NCI-H460 (cell line): ENCODE measurements at regions not wholly inside any gene's neighbourhood (a gene's known extent, or its start where the extent isn't known, plus 50 kb on each side); places are given as distances from the start of the nearest gene placed in this dataset.
"Not testable (repeated sequence)": the region's sequence is repeated elsewhere in the genome, so short reads cannot be mapped to it uniquely, and the experiment has no call there.

ENCODE experiments used
- DNase-seq: peaks from one replicate; pipeline ENCODE4 v3.0.0-alpha.2; 2016; ENCODE audit warnings: low read depth; ENCODE audit errors: extremely low read depth

DNA sequence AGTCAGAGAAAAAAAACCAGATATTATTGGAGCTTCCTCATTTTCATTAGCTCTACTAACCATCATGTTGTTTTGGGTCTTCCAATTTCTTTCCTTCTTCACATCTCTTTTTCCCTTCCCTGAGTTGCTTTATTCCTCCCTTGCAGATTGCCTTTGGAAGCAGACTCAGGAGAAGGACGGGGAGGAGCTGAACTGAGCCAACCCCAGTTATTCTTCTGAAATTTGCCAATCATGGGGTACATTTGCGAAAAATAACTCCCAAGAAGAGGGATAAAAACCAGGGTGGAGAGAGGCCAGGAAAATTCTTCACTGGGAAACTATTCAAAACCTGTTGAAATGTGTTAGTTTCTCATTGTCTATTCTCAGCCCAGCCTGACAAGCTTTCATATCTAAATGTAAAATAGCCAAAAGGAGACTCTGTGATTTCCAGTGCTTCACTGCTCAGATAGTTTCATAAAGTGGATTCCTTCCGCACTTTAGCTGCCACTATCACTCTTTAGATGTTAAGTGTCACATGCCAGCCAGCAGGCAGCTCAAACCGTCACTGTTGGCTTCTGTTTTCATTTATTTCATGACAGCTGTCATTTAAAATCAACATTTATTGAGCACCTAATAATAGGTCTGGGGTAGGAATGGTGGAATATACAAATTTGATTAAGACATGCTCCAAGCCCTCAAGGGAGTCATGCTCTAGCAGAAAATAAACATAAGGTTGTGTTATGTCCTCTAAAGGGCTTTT lies 204.5 kb downstream of the SREK1 start:
- no peak for DNase-seq

DNA sequence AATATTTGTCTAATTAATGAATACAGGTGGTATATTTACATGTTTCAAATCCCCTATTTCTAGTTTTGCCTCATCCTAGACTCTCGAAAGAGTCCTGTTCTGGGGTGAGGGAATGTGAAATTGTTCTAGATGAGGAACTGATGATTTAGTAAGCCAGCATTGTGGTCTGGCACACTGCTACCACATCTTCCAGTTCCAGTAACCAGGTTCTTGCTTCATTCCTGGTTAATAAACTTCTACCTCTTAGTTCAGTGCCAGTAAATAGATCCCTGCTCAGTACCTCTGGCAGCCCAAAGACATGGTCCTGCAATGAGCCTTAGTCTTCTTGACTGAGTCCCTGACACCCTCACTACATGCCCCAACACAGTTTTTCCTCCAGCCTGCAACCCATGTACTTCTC lies 207.7 kb downstream of the SREK1 start:
- no peak for DNase-seq

DNA sequence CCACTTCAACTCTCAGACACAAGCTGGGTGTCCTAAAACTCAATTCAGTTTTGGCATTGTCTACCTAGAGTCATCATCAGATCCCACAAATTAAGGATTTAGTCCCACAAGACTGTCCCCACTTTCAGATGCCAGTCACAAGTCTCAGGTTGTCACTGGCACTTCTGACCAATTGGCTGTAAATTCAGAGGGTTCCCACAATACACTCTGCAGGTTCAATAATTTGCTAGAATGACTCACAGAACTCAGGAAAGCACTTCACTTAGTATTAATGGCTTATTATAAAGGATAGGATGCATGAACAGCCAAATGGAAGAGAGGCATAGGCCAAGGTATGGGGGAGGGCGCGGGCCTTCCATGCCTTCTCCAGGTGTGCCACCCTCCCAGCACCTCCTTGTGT lies 209.1 kb downstream of the SREK1 start:
- DNase-seq: no peak

DNA sequence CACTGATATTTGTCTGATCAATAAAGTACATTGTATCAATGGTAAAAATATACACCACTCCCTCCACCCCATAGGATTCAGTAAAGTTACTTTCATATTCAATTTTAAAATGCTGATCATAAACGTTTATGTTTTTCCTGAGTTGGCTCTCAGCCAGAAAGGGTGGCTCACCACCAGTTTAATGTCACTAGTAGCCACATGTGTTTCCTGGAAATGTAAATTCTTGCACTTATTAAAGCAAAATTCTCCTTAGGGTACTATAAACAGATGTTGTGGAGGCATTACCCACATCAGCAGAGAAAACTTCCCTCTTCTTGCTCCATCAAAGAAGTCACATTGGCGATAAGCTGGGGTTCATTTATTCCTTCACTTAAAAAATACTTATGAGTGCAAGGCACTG lies 210.3 kb downstream of the SREK1 start:
- DNase-seq: no peak

DNA sequence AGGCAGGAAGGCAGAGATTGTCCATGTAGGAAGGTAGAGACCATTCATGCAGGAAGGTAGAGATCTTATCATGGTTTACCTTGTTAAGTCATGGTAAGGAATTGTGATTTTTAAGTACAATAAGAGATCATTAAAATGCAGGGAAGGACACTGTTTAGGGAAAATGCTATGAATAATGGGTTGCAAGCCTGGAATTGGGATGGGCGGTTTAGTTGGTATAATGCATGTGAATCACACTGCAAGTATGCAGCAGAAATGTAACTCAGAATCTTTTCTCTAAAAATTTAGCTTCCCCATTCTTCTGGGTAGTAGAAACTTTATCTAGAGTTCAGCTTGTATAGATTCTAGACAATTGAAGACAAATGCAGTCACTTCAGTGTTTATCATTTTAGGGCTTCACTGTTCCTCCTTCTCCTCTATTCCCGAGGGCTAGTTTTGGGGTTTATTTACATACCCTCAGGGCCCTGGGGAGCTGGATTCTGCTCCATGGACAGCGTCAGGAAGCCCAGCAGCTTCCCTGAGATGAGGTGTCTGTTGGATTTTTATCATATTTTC lies 212.0 kb downstream of the SREK1 start:
- DNase-seq: no peak

DNA sequence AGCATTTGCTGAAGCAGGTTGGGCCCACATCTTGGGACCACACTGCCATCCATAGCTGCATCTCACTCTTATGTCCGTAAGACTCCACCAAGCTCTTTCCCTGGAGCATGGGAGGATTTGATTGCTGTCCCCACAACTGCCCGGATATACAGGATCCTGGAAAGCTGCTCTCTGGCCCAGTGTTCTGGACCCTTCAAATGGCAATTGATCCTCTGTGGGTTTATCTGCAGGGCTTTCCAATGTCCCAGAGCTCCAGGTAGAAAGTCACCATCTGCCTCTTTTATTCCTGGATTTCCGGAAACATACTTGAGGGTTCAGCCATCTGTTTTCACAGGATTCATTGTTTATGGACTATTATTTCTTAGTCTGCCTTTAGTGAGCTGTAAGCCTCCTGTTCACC lies 214.6 kb downstream of the SREK1 start:
- DNase-seq: no peak

DNA sequence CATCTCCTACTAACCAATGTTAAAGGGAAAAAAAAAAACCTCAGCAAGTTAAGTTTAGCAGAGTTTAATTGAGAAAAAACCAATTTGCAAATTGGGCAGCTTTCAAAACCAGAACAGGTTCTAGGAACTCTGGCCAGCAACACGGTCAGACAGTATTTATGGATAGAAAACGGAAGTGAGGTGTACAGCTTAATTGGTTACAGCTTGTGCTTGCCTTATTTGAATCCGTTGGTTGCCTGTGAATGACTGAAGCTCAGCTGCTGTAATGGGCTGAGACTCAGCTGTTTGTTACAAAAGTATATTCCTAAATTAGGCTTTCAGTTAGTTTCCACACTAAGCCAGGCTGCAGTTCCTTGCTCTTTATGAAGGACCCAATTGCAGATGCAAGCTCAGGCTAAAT lies 217.0 kb downstream of the SREK1 start:
- no peak for DNase-seq

DNA sequence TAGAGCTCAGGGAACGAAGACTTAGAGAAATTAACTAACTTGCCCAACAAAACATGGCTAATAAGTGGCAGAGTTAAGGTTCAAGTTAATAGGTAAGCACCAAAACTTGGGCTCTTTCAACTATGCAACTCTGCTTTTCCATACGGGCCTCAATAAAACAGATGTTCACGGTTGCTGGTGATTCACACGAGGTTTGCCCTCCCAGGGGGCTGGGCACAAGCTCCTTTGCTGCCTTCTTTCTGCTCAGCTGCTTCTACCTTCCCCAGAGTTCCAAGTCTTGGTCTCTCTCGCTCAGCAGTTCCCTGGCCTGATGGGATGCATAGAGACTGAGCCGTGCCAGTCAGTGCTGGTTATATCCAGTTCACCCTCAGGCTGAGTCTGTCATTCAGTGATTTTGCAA lies 217.9 kb downstream of the SREK1 start:
- no peak for DNase-seq

DNA sequence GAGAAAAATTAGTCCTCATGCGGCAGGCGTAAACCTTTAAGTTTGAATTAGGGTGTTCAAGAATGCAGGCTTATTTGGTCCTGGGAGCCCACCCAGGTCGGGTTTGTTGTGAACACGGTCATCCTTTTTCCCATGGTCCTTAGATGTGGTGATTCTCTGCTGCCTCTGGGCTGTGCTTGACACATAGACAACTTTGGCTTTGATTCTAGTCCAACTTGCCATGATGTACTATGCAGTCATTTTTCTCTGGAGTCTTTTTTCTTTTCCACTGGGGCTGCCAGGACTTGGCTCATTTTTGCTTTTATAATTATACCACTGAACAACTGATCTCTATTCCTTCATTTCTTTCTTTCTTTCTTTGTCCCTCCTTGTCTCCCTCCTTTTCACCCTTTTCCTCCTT lies 218.6 kb downstream of the SREK1 start:
- no peak for DNase-seq

DNA sequence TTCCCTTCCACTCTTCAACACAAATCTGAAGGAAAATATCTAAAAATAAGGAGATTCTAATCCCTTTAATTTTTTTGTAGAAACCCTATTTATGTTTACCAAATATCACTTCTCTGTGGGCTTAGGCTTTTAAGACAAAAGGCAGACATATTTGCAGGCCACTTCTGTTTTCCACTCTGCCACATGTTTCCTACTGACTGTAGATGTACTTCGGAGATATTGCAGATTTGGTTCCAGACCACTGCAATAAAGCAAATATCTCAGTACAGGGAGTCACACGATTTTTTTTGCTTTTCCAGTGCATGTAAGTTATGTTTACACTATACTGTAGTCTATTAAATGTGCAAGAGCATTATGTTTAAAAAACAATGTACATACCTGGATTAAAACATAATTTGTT lies 219.0 kb downstream of the SREK1 start:
- no peak for DNase-seq

DNA sequence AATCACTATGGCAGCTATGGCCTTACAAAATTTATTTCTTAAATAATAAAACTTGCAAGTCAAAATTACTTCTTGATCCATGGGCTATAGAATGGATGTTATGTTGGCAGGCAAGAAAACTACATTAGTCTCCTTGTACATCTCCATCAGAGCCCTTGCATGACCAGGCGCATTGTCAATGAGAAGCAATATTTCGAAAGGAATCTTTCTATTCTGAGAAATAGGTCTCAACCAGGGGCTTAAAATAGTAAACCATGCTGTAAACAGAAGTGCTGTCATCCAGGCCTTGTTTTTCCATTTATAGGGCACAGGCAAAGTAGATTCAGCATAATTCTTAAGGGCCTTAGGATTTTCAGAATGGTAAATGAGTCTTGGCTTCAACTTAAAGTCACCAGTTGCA lies 220.1 kb downstream of the SREK1 start:
- no peak for DNase-seq

DNA sequence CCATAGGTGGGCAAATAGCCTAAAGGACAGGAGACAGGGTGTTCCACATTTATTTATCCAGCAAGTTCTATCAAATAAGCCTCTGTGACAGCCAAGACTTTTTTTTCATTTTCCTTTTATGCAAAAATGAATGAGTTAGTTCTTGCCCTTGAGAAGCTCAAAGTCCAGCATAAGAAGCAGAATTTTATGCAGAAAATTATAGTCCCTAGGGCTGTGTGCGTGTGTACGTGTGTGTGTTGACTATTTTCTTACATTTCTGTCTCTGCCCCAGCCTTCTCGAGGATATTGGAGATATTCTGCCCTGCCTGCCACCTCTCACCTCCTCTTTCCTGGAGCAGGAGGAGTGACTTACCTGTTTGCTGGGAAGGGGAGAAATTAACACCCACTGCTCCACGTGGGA lies 221.9 kb downstream of the SREK1 start:
- DNase-seq: no peak

DNA sequence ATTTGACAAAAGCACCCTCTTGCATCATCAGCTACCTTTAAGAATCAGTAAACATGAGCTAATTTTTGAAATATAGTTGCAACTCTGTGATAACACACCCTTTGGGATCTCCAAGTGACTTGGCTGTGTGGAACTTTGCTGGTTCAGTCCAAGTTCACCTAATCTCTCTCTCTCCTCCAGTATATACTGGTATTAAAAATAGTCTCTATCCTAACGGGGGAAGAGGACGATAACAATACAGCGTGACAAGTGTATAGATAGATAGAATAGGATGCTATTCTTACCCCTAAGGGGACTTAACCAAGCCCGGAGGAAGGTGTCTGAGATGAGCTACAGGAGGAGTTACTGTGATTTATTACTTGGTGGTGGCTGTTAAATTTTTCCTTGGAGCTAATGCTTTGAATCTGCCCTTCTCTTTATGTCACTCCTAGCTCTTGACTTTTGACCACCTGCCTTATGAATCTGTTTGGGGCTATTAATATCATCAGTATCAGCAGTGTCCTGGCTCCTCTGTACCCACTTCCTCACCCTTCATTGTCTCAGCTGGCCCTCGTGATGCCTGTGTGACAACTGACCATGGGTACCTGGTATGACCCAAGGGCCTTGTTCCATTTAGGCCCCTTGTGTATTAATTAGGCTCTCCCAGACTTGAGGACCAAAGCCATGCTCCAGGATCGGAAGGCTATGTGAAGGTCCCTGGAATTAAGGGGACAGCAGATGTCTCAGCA lies 223.9 kb downstream of the SREK1 start:
- no peak for DNase-seq

DNA sequence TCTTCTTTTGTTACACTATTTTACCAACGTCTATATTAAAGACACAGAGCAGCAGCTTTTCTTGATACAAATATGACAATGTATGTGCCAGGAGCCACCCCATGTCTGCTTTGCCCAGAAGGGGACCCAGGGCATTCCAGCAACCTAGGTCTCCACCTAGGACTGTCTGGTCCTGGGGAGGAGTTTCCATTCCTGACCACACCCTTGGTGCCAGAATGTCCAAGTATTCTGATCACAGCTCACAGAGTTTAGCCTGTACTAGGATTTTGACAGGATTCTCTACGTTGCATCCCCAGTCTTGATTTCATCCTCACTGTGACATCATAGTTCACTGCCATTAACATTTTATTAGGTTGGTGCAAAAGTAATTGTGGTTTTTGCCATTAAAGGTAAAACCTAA lies 224.7 kb downstream of the SREK1 start:
- no peak for DNase-seq

DNA sequence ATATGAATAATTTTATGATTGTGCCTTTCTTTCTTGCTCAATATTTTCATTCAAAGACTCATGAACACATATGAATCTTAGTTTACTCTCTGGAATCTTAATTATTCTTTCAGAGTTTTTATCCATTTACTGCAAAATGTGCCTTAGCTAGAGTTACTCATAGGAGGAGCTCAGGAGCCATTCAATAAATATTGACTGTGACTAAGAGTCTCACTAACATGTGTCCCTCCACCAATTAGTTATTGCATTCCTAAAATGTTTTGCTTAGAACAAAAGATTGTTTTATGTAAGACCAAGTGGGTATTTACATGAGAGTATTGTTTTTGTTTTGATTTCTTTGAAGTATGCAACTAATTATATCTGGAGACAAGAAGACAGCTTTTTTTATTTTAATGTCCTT lies 218.4 kb upstream of the MAST4 start:
- no peak for DNase-seq

DNA sequence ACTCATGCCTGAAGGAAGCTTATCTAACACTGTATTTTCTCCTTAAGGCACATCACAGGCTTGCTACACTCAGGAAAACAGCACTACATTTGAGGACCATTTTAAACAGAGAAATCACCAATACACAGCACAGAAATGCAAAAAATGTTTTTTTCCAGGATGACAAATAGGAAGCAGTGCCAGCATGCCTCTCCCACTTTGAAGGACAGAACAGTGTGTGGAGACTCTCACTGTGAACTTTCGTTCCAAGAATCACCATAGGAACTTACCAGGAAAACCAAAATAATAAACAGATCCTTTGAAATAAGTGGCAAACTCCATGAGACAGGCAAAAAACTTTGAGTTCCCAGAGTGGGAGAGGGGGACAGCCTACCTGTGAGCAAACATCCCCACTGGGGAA lies 217.8 kb upstream of the MAST4 start:
- no peak for DNase-seq

DNA sequence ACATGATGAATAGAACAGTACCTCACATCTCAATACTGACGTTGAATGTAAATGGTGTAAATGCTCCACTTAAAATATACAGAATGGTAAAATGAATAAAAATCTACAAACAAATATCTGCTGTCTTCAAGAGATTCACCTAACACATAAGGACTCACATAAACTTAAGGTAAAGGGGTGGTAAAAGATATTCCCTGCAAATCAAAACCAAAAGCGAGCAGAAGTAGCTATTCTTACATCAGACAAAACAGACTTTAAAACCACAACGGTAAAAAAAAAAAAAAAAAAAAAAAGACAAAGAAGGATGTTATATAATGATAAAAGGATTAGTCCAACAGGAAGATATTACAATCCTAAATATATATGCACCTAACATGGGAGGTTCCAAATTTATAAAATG lies 214.0 kb upstream of the MAST4 start:
- no peak for DNase-seq

DNA sequence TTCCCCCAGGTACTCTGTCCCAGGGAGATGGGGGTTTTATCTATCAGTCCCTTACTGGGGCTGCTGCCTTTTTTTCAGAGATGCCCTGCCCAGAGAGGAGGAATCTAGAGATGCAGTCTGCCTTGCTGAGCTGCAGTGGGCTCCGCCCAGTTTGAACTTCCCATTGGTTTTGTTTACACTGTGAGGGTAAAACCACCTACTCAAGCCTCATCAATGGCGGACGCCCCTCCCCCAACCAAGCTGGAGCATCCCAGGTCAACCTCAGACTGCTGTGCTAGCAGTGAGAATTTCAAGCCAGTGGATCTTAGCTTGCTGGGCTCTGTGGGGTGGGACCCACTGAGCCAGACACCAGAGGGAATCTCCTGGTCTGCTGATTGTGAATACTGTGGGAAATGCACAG lies 191.0 kb upstream of the MAST4 start:
- DNase-seq: not testable (repeated sequence)

DNA sequence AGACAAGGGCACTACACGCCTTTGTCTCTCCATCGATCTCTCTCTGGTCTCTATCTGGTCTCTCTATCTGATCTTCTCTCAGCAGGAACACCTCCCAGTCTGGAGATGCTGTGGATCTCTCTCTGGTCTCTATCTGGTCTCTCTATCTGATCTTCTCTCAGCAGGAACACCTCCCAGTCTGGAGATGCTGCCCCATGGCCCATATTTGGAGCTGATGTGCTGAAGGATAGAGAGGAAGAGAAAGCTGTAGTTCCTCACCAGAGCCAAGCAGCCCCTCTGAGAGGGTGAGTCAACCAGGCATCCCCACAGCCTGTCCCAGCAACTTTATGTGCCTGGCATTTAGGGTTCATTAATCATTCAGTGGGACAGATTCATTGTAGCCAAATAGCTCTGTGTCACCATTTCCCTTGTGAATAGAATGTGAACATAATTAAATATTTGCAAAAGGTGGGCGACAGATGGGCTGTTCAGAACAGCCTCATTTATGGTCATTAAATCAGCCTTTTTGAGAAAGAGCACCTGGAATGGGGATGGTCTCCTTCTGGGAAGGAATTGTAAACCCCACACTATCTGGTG lies 189.3 kb upstream of the MAST4 start:
- DNase-seq: no peak

DNA sequence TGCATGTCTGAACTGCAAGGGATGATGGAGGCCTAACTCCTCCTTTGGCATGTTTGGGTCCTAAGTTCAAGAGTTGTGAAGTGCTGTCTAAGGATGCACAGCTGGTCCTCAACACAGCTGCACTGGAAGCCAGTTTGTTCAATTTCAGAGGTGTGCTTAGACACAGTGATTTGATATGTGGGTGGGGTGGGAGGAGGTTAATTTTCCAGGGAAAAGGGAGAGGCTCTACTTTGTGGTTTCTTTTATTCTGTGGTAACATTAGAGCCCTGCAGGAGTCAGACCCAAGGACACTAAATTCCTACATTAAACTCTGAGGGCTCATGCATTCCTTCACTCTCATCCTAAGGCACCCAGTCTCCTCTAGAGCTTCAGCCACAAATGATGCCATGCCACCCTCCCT lies 188.4 kb upstream of the MAST4 start:
- no peak for DNase-seq

DNA sequence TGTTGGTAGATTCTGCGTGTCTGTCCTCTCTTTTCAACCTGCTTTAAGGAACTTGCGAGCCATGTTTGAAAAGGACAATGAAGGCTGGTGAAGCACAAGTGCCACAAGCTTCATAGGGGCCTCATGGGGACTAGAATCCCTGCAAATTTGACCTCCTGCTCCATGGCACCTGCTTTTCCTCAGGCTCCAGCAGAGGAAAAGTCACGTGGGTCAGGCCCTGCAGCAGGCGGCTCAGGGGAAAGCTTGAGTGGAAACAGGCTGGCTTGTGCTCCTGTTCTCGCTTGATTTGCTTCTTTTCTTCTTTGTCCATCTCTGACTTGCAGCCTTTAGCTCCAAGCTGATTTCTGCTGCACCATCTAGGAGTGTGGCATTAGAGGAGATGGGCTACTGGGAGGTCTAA lies 187.6 kb upstream of the MAST4 start:
- no peak for DNase-seq

DNA sequence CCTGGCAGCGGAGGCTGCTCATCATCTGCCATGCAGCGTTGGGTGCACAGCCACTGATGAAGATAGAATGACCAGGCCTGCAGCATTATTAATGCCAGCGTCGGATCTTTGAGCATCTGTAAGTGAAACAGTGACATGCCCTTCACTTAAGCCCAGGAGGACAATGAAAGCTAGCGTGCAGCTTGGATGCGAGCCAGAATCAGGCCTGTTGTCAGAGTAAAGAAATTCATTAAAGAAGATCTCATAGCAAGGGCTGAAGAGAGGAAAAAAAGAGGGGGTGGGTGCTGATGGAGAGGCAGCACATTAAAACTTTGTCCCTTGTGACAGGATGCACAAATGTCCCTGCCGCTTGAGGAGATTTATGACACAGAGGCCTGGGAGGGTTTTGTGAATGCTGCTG lies 186.1 kb upstream of the MAST4 start:
- DNase-seq: no peak
